Hematopoietic multipotent progenitor cell treated with erythropoietin and hydrocortisone succinate and interleukin-3 and kit ligand, for 4 days (in vitro differentiated cells): ENCODE measurements at regions not wholly inside any gene's neighbourhood (a gene's known extent, or its start where the extent isn't known, plus 50 kb on each side); places are given as distances from the start of the nearest gene placed in this dataset.
"Not testable (repeated sequence)": the region's sequence is repeated elsewhere in the genome, so short reads cannot be mapped to it uniquely, and the experiment has no call there.

Experiments
- DNase-seq: peaks from one replicate; pipeline ENCODE4 v3.0.0-alpha.2; 2015

GRCh38 chr7:150111373-150112139 is 211.6 kb upstream of the LRRC61 start:
- not testable (repeated sequence) for DNase-seq

GRCh38 chr7:150113301-150113700 is 209.9 kb upstream of the LRRC61 start:
- DNase-seq = not testable (repeated sequence)

- not testable (repeated sequence) for DNase-seq
Observed at GRCh38 chr7:150114591-150114990, 208.6 kb upstream of the LRRC61 start.

GRCh38 chr7:150119966-150120365 is 203.2 kb upstream of the LRRC61 start:
- not testable (repeated sequence) for DNase-seq

GRCh38 chr7:150125831-150126230 is 197.3 kb upstream of the LRRC61 start:
- DNase-seq = not testable (repeated sequence)

- DNase-seq = not testable (repeated sequence)
Observed at GRCh38 chr7:150134451-150134850, 188.7 kb upstream of the LRRC61 start.

GRCh38 chr7:150135620-150136190 is 187.4 kb upstream of the LRRC61 start:
- DNase-seq = not testable (repeated sequence)

GRCh38 chr7:150139840-150140239 is 183.3 kb upstream of the LRRC61 start:
- not testable (repeated sequence) for DNase-seq

GRCh38 chr7:150141525-150142345 is 181.4 kb upstream of the LRRC61 start:
- DNase-seq = not testable (repeated sequence)

GRCh38 chr7:150146124-150146523 is 177.0 kb upstream of the LRRC61 start:
- DNase-seq = not testable (repeated sequence)

GRCh38 chr7:150147524-150147923 is 175.6 kb upstream of the LRRC61 start:
- not testable (repeated sequence) for DNase-seq

- not testable (repeated sequence) for DNase-seq
Observed at GRCh38 chr7:150156015-150156414, 167.1 kb upstream of the LRRC61 start.

- not testable (repeated sequence) for DNase-seq
Observed at GRCh38 chr7:150158696-150159095, 164.5 kb upstream of the LRRC61 start.

- not testable (repeated sequence) for DNase-seq
Observed at GRCh38 chr7:150169515-150169914, 153.6 kb upstream of the LRRC61 start.

GRCh38 chr7:150169943-150170490 is 153.1 kb upstream of the LRRC61 start:
- not testable (repeated sequence) for DNase-seq

GRCh38 chr7:150183602-150184001 is 139.6 kb upstream of the LRRC61 start:
- DNase-seq = not testable (repeated sequence)

- not testable (repeated sequence) for DNase-seq
Observed at GRCh38 chr7:150189963-150190362, 133.2 kb upstream of the LRRC61 start.

- DNase-seq = not testable (repeated sequence)
Observed at GRCh38 chr7:150192541-150192940, 130.6 kb upstream of the LRRC61 start.

GRCh38 chr7:150193866-150194265 is 129.3 kb upstream of the LRRC61 start:
- DNase-seq = peak; percentile 27
